ENCODE measurements at regions not wholly inside any gene's neighbourhood (a gene's known extent, or its start where the extent isn't known, plus 50 kb on each side); places are given as distances from the start of the nearest gene placed in this dataset.

DNA sequence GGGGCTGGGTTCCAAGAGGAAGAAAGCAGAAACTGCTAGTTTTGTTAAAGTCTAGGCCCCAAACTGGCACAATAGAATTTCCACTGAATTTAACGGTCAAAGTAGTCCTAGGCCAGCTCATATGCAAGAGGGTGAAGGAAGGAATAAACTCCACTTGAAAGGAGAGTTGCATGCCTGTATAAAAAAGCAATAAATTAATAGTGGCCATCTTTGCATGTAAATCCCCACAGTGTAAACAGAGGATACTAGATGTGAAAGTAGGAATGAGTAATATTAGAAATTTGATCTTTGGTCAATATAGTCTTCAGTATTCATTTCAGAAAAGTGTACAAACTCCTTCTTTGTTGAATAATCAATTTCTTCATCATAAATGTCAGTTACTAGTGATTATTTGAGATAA is 403.1 kb downstream of the TMEM232 start:
- H3K4me3 ChIP-seq (ENCODE audit: low read length) = no peak overlapping the region
- DNase-seq (ENCODE audit: low read depth) = no peak
- TF ChIP-seq, protein P1, sequence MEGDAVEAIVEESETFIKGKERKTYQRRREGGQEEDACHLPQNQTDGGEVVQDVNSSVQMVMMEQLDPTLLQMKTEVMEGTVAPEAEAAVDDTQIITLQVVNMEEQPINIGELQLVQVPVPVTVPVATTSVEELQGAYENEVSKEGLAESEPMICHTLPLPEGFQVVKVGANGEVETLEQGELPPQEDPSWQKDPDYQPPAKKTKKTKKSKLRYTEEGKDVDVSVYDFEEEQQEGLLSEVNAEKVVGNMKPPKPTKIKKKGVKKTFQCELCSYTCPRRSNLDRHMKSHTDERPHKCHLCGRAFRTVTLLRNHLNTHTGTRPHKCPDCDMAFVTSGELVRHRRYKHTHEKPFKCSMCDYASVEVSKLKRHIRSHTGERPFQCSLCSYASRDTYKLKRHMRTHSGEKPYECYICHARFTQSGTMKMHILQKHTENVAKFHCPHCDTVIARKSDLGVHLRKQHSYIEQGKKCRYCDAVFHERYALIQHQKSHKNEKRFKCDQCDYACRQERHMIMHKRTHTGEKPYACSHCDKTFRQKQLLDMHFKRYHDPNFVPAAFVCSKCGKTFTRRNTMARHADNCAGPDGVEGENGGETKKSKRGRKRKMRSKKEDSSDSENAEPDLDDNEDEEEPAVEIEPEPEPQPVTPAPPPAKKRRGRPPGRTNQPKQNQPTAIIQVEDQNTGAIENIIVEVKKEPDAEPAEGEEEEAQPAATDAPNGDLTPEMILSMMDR (IDR thresholded peaks at IDR 0.05; ENCODE audit: insufficient read depth, low read depth, low read length, missing control alignments) = no peak

DNA sequence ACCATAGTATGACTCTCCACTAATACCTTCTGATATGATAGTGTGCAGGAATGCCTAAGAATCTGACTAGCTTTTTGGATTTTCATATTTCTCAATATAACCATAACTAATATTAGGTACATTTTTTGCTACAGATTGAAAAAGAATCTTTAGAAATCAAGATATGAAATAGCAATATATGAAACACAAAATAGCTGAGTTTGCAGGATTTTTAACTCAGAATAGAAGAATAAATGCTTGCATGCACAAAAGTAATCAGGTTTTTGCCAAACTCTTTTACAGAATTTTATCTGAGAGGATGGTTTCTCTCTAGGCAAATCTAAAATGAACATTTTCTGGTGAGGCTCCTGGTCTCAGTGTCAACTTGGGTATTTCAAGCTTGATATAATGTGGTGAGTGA is 402.6 kb downstream of the TMEM232 start:
- H3K4me3 ChIP-seq (ENCODE audit: low read length) = no peak overlapping the region
- TF ChIP-seq, protein P1 (IDR thresholded peaks at IDR 0.05; ENCODE audit: insufficient read depth, low read depth, low read length, missing control alignments) = no peak
- DNase-seq (ENCODE audit: low read depth) = no peak

DNA sequence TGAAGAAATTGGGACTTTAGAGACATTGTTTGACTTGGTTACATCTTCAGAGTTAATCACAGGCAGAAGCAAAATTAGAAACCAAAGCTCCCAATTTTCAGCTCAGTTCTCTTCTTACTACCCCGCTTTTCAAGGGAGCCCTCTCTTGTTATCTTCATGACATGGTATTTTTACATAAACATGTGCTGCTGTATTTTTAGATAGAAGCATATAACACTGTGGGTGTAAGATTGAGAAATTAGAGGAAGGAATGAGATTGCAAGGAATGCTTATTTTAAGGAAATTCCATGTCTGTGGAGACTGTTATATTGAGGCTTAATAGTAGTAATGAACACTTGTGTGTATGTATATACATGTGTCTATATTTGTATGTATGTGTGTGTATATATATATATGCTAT is 401.6 kb downstream of the TMEM232 start:
- no peak for DNase-seq (ENCODE audit: low read depth)
- H3K4me3 ChIP-seq (ENCODE audit: low read length) = no peak overlapping the region
- TF ChIP-seq, protein P1 (IDR thresholded peaks at IDR 0.05; ENCODE audit: insufficient read depth, low read depth, low read length, missing control alignments) = no peak

DNA sequence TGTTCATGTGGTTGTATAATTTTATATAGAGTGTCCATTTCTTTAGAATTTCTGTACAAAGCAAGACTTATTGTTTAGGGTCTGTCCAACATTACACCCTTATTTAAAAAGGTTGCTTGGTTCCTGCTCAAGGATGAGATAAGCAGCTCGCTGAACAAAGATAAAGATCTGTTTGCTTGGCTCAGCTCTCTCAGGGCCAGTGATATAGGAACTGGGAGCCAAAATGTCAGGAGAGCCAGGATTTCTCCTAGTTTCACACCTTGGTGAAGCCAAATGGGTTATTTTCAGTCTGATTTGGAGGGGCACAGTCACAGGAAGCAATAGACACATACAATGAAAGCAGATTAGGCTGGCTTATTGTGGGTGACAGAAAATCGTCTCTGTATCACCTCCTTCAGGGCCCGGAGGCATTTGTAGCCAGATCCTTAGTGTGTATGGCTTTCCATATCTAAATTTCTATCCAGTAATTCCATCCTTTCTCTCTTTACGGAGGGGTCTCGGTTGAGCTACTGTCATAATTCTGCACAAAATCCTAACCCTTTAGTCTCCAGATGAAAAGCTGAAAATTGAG is 396.4 kb downstream of the TMEM232 start:
- TF ChIP-seq, protein P1 (IDR thresholded peaks at IDR 0.05; ENCODE audit: insufficient read depth, low read depth, low read length, missing control alignments) = no peak
- no peak for DNase-seq (ENCODE audit: low read depth)

DNA sequence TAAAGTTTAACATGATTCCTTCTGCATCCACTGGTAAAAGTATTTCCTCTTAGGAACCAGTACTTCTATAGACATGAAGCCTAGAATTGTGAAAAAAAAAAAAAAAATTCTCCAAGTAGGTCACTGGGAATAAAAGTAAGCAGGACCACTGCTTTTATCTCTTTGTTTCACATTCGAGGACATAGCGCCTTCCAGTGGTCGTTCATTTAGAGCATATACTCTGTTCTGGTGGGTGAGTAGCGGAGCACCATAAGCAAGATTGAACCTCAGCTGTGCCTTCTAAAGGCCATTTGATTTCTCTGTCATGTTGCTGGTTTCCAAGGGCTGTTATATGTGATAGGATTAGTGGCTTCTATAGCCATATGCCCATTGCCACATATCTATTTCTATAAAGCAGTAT is 393.1 kb downstream of the TMEM232 start:
- DNase-seq (ENCODE audit: low read depth) = peak; percentile 16
- no peak overlapping the region for H3K4me3 ChIP-seq (ENCODE audit: low read length)
- TF ChIP-seq, protein P1 (IDR thresholded peaks at IDR 0.05; ENCODE audit: insufficient read depth, low read depth, low read length, missing control alignments) = no peak

More for the DNA sequence above, 396.4 kb downstream of the TMEM232 start:
- no peak overlapping the region for H3K4me3 ChIP-seq (ENCODE audit: low read length)

DNA sequence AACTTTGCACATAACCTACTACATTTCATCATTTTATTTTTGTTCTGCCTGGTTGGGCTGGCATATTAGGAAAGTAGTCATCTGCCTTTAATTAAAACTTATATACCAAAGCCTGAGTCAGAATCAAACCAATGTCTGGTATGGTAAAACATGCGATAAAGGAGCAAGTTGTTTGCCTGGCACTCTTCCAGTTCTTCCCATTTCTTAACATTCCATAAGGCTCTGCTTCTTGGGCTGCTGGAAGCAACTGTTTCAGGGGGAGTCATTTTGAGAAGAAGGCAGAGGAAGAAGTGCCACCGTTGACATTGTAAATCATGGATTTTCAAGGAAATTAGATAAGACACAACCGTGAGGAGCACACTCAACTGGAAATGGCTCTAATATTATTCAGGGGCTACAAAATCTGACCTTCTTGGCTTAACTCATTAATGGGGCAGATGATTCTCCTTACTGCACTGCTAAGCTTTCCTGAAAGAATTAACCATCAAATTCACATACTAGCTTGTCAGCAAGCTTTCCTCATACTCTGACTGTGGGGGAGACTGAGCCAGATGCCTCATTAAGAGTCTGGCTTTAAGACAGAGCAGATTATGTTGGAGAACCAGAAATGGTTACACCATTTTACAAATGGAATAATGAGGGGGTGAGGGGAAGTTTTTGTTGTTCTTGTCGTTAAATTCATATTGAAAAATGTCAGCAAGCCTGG is 391.0 kb downstream of the TMEM232 start:
- TF ChIP-seq, protein P1 (IDR thresholded peaks at IDR 0.05; ENCODE audit: insufficient read depth, low read depth, low read length, missing control alignments) = no peak
- no peak for DNase-seq (ENCODE audit: low read depth)
- H3K4me3 ChIP-seq (ENCODE audit: low read length) = no peak overlapping the region

Measured in epithelial cell of esophagus (primary cell).